ENCODE measurements at regions not wholly inside any gene's neighbourhood (a gene's known extent, or its start where the extent isn't known, plus 50 kb on each side); places are given as distances from the start of the nearest gene placed in this dataset.

DNA sequence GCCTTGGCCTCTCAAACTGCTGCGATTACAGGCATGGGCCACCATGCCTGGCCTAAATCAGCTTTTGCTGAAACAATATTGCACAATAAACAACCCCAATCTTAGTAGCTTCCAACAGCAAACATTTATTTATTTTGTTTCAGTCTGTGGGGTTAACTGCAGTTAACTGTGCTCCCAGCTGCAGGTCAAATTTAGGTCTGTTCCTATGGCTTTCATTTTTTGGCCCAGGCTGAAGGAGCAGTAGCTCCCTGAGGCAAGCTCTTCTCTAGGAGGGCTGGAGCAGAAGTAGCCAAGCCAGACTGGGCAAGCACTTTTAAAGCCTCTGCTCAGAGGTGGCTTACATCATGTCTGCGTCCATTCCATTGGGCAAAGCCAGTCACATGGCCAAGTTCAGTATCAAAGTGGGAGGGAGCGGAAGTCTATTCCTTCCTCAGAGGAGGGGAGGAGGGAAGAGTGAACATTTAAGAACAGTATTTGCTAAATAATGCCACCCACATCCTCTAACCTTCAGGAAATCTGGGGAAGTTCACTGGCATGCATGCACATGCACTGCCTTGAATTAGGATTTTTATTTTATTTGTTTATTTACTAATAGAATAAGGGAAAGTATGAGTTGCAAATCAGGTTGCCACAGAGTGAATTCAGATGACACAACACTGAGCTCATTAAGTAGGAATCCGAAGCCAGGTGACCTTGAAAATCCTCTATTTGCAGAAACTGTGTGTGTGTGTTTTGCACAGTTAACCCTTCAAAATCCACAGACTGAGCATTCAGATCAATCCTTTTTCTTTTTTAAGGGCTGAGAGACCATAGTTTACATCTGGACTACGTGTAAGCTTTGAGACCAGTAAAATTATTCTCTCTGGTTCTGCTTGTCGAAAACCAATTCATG lies 122.0 kb upstream of the SEL1L start:
- 61 to 74% methylated on average over 6 of the region's 6 CpGs for WGBS, 2 donors
- no peak for TF ChIP-seq POLR2A (IDR thresholded peaks at IDR 0.05)
- TF ChIP-seq, protein P1, sequence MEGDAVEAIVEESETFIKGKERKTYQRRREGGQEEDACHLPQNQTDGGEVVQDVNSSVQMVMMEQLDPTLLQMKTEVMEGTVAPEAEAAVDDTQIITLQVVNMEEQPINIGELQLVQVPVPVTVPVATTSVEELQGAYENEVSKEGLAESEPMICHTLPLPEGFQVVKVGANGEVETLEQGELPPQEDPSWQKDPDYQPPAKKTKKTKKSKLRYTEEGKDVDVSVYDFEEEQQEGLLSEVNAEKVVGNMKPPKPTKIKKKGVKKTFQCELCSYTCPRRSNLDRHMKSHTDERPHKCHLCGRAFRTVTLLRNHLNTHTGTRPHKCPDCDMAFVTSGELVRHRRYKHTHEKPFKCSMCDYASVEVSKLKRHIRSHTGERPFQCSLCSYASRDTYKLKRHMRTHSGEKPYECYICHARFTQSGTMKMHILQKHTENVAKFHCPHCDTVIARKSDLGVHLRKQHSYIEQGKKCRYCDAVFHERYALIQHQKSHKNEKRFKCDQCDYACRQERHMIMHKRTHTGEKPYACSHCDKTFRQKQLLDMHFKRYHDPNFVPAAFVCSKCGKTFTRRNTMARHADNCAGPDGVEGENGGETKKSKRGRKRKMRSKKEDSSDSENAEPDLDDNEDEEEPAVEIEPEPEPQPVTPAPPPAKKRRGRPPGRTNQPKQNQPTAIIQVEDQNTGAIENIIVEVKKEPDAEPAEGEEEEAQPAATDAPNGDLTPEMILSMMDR (IDR thresholded peaks at IDR 0.05) = no peak
- no peak for TF ChIP-seq EP300 (IDR thresholded peaks at IDR 0.05)
- no peak for TF ChIP-seq POLR2AphosphoS5 (IDR thresholded peaks at IDR 0.05)
- Histone ChIP-seq H3K4me1 (no peaks in the 10 kb centered on the region), H3K27me3 (no peaks in the 10 kb centered on the region), H3K4me3 (no peak overlapping the region), H3K9me3 (no peaks in the 10 kb centered on the region), H3K27ac (no peak overlapping the region), H3K36me3 (no peaks in the 10 kb centered on the region)
- no peak for DNase-seq
- intact Hi-C loops (cut with DNase I) = no loop called here

DNA sequence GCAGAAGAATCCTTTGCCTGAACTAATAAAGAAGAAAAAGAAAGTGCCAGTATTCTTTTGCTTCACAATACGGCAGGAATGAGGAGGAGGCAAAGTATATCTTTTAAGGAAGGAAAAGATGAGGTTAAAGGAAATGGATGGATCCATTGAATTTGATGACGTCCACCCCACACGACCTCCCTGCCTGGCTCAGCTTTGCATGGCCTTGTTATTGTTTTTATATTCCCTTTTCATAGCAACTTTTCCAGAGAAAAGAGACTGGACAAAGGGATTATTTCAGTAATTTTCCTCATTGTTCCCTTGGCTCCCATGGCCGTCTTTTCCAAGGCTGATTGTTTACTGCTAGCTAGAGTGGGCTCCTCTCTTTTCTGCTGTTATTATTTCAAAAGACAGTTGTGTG lies 123.2 kb upstream of the SEL1L start:
- DNase-seq = no peak
- intact Hi-C loops (cut with DNase I) = no loop called here
- Histone ChIP-seq H3K27me3 (no peaks in the 10 kb centered on the region), H3K4me1 (no peaks in the 10 kb centered on the region), H3K36me3 (no peaks in the 10 kb centered on the region), H3K9me3 (no peaks in the 10 kb centered on the region), H3K4me3 (no peak overlapping the region), H3K27ac (no peak overlapping the region)
- WGBS, 2 donors = 39 to 57% methylated on average over 4 of the region's 4 CpGs
- no peak for TF ChIP-seq EP300 (IDR thresholded peaks at IDR 0.05)
- TF ChIP-seq POLR2AphosphoS5 (IDR thresholded peaks at IDR 0.05) = no peak
- TF ChIP-seq POLR2A (IDR thresholded peaks at IDR 0.05) = no peak
- TF ChIP-seq, protein P1 (IDR thresholded peaks at IDR 0.05) = no peak

DNA sequence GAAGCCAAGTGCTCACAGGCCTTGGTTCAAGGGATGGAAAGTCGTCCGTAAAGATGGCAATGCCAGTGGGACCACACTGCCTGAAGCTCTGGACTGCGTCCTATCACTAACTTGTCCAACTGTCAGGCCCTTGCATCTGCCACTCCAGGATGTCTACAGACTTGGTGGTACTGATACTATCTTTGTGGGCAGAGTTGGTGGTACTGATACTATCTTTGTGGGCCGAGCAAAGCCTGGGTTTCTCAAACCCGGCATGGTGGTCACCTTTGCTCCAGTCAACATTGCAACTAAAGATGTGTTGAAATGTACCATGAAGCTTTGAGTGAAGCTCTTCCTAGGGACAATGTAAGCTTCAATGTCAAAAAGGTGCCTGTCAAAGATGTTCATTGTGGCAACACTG lies 128.4 kb upstream of the SEL1L start:
- WGBS, 2 donors = 70 to 72% methylated on average over 5 of the region's 5 CpGs

DNA sequence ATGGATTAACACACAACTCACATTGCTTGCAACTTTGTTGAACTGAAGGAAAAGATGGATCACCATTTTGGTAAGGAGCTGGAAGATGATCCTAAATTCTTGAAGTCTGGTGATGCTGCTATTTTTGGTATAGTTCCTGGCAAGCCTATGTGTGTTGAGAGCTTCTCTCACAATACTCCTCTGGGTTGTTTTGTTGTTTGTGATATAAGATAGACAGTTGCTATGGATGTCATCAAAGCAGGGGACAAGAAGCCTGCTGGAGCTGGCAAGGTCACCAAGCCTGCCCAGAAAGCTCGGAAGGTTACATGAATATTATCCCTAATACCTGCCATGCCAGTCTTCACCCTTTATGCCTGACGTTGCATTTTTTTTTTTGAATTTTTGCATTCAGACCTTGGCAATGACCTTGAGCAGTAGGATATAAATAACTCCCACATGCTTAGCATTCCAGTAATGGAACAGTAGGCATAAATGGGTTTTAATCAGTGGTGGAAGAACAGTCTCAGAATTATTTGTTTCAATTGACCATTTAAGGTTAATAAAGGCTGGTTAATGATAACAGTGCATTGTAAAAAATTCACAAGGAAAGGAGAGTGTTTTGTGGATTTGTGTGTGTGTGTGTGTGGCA lies 129.0 kb upstream of the SEL1L start:
- no peaks in the 10 kb centered on the region for H3K36me3 ChIP-seq
- H3K27me3 ChIP-seq = no peaks in the 10 kb centered on the region
- H3K4me3 ChIP-seq = no peak overlapping the region
- no peak for DNase-seq
- intact Hi-C loops (cut with DNase I) = no loop called here
- 64 to 70% methylated on average over 2 of the region's 2 CpGs for WGBS, 2 donors
- H3K4me1 ChIP-seq = no peaks in the 10 kb centered on the region
- TF ChIP-seq POLR2AphosphoS5 (IDR thresholded peaks at IDR 0.05) (no peak), EP300 (IDR thresholded peaks at IDR 0.05) (no peak), POLR2A (IDR thresholded peaks at IDR 0.05) (no peak)
- TF ChIP-seq, protein P1 (IDR thresholded peaks at IDR 0.05) = no peak
- no peak overlapping the region for H3K27ac ChIP-seq
- H3K9me3 ChIP-seq = no peaks in the 10 kb centered on the region

More for the DNA sequence above, 128.4 kb upstream of the SEL1L start:
- H3K36me3 ChIP-seq = no peaks in the 10 kb centered on the region
- no peaks in the 10 kb centered on the region for H3K9me3 ChIP-seq
- no peak for TF ChIP-seq POLR2A (IDR thresholded peaks at IDR 0.05)
- no peak for TF ChIP-seq POLR2AphosphoS5 (IDR thresholded peaks at IDR 0.05)
- TF ChIP-seq, protein P1 (IDR thresholded peaks at IDR 0.05) = no peak
- no peak for TF ChIP-seq EP300 (IDR thresholded peaks at IDR 0.05)
- DNase-seq = no peak
- intact Hi-C loops (cut with DNase I) = no loop called here
- H3K4me3 ChIP-seq = no peak overlapping the region
- no peak overlapping the region for H3K27ac ChIP-seq
- no peaks in the 10 kb centered on the region for H3K27me3 ChIP-seq
- no peaks in the 10 kb centered on the region for H3K4me1 ChIP-seq

Data from sigmoid colon (tissue), 6 donors.